ENCODE measurements at regions not wholly inside any gene's neighbourhood (a gene's known extent, or its start where the extent isn't known, plus 50 kb on each side); places are given as distances from the start of the nearest gene placed in this dataset.
A peak's percentile ranks its signal among the peaks of the same experiment; 100 is the strongest.

GRCh38 chr15:45743426-45744235 is 108.8 kb downstream of the SQOR start:
- FAIRE-seq (no peak), DNase-seq (ENCODE audit: low spot score in 2 of 2) (no peak)

DNA sequence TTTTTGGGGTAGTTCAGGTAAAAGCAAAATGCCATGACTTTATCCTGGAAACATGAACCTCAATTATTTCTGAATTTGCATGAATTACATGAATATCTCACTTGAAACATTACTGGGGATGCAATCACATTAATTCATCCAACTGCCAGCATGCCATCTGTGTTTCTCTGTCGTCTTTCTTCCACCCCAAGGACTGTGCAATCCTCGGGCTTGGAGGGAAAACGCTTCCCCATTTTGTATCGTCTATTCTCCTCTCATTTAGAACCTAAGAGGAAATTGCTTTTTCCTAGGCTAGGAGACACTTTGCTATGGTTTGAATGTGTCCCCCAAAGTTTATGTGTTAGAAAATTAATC is 109.4 kb downstream of the SQOR start:
- FAIRE-seq: no peak

GRCh38 chr15:45747426-45747825 is 112.6 kb downstream of the SQOR start:
- FAIRE-seq: no peak
- DNase-seq (ENCODE audit: low spot score in 2 of 2): no peak

More for the DNA sequence above, 109.4 kb downstream of the SQOR start:
- no peak for DNase-seq (ENCODE audit: low spot score in 2 of 2)

DNA sequence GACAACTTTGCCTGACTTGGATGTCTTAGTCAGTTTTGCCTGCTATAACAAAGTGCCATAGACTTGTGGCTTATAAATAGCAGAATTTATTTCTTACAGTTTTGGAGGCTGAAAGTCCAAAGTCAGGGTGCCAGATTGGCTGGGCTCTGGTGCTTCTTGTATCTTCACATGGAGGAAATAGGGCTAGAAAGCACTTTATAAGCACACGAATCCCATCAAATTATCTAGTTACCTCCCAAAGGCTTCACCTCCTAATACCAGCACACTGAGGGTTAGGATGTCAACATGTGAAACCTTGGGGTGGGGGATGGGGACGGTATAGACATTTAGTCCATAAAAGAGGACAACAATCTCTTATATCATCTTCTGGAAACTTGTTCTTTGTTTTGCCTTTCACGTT is 116.8 kb downstream of the SQOR start:
- DNase-seq (ENCODE audit: low spot score in 2 of 2): no peak
- no peak for FAIRE-seq

DNA sequence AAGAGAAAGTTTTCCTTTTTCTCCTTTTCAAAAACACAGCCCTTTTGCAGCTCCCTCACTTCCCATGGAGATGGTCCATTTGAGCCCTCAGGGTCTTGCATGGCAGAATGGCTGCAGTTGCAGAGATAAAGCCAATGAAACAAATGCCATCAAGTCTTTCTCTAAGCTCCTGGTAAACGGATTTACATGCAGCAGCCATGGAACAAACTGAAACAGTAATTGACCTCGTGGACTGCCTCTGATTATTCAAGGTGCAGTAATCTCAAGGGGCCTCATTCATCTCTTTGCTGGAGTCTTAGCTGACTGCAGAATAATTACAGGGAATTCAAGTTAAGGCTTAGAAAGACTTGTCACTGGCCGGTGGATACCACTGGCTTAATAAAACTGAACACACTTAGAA is 125.1 kb downstream of the SQOR start:
- FAIRE-seq: no peak

DNA sequence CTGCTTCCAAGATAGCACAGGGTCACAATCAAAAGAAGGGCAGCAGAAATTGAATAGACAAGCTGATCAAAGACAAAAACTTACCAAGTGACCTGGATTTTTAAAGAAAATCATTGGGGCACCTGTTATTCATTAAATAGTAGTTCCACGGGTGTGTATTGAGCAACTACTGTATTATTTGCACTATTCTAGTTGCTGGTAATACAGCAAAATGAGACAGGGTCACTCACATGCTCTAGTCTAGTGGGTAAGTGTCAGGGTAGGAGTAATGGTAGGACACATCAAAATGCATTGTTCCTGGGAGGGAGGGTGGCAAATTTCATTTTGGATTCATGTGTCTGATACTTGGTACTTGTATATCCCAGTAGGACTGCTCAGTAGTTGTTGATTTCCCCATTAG is 127.9 kb downstream of the SQOR start:
- DNase-seq (ENCODE audit: low spot score in 2 of 2) (no peak), FAIRE-seq (no peak)

More for the DNA sequence above, 125.1 kb downstream of the SQOR start:
- no peak for DNase-seq (ENCODE audit: low spot score in 2 of 2)

- no peak for FAIRE-seq
- DNase-seq (ENCODE audit: low spot score in 2 of 2): no peak
Observed at GRCh38 chr15:45763170-45763869, 128.5 kb downstream of the SQOR start.

- no peak for DNase-seq (ENCODE audit: low spot score in 2 of 2)
- no peak for FAIRE-seq
Observed at GRCh38 chr15:45773149-45773548, 138.3 kb downstream of the SQOR start.

DNA sequence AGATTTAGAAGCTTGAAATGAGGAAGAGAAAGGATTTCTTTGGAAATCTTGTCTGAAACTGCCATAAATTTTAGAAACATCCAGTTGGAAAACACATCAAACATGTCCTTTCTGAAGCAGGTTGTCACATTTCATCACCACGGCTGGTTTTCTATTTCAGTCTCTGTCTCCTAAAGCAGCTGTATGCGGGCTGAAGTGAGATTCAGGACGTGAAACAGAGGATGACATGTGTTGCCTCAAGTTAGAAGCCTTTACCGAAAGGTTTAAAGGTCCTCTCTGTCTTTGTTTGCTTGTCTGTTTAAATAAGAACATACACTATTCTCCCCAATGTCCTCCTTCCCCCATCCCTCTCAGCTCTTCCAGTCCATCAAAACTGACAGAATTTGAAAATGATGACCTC is 141.9 kb downstream of the SQOR start:
- FAIRE-seq (no peak), DNase-seq (ENCODE audit: low spot score in 2 of 2) (no peak)

- DNase-seq (ENCODE audit: low spot score in 2 of 2) (no peak), FAIRE-seq (no peak)
Observed at GRCh38 chr15:45777781-45778180, 143.0 kb downstream of the SQOR start.

GRCh38 chr15:45780352-45780751 is 145.5 kb downstream of the SQOR start:
- DNase-seq (ENCODE audit: low spot score in 2 of 2) (no peak), FAIRE-seq (no peak)

DNA sequence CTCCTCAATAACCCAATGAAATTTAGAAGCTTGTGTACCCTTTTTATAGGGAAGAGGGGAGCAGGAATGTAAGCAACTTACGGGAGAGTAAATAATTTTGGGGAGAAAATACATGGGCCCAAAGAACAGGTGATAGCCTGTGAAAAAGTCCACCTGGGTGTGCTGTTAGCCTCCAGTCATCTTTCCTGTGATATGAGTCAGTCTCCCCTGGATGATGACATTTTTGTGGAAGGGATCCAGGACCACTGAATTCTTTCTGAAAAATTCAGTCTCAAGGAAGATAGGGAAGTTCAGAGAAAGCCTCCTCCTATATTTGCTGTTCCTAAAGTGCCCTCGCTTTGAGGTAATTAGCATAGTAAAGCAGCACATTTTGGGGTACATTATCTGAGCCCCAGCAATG is 149.8 kb downstream of the SQOR start:
- FAIRE-seq: no peak

GRCh38 chr15:45785897-45786296 is 151.1 kb downstream of the SQOR start:
- no peak for DNase-seq (ENCODE audit: low spot score in 2 of 2)

More for the DNA sequence above, 149.8 kb downstream of the SQOR start:
- DNase-seq (ENCODE audit: low spot score in 2 of 2): no peak

DNA sequence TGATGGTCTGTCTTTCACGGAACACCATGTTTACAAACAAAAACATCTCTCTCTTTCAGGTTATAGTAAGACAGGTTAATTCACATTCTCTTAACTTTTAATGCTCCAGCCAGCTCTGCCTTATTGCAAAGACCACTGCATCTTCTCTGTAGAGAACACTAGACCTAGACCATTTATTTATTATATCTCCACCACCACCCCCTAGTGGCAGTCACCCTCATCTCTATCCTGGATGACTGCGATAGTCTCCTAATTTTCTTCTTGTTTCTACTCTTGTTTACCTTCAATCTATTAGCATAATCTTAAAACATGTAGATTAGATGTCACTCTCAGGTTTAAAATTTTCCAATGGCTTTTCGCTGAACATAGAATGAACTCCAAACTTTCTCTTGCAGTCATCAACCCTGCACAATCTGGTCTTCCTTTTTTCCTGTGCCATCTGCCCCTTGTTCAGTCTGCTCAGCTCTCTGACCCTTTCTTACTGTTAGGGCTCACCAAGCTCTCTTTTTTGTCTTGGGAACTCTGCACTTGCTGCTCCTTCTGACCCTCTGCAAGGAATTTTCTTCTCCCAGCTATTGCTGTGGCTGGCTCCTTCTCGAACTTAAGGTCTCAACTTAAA is 155.6 kb downstream of the SQOR start:
- FAIRE-seq (no peak), DNase-seq (ENCODE audit: low spot score in 2 of 2) (peak in 1 of 2 donors; percentile 9)

More at GRCh38 chr15:45785897-45786296, 151.1 kb downstream of the SQOR start:
- no peak for FAIRE-seq

- FAIRE-seq (no peak), DNase-seq (ENCODE audit: low spot score in 2 of 2) (no peak)
Observed at GRCh38 chr15:45794304-45794703, 159.5 kb downstream of the SQOR start.

DNA sequence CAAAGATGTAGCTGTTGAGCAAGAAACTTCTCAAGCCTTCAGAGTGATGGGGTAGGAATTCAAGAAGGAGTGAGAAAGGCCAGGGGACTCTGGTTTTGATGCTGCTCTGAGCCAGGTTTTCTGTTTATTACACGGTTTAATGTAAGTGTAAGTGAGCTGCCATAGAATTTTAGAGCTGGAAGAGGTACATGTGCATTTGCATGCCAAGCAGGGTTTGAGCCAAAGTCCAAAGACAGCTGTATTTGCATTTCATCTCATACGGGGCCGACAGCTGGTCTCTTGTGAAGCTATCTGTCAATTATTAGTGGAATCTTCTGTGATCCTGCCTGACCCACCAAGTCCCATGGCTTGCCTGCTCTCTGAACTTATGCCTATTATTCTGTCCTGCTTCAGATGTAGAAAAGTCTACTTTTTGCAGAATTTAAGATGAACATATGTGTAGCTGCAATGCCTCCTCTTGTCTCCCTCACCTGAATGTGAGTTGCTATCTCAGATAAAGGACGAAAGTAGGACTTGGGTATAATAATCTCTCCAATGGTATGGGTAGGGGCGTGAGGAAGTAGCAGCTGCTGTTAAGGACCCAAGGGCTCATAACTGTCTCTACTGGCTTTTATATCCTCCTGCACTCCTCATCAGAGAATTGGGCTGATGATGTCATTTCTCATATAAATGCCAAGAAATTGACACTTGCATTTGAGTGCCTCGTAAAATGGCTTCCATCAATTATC is 160.0 kb downstream of the SQOR start:
- DNase-seq (ENCODE audit: low spot score in 2 of 2) (no peak), FAIRE-seq (no peak)

GRCh38 chr15:45795440-45796069 is 160.7 kb downstream of the SQOR start:
- DNase-seq (ENCODE audit: low spot score in 2 of 2) (no peak), FAIRE-seq (no peak)

DNA sequence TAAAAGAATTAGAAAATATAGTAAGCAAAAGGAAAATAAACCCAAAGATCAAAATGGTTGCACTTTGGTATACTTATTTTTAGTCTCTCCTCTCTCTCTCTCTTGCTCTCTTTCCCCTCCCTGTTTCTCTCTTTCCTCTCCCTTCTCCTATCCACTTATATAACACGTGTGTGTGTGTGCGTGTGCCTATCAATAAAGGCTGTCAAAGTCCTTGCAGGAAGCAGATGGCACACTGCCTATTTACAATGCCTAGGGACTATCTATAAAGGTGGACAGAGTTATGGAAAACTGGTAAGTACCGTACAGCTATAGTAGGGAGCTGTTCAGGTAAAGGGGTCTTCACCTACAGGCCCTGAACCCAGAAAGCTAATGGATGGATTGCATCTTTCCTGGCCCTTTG is 161.6 kb downstream of the SQOR start:
- FAIRE-seq (no peak), DNase-seq (ENCODE audit: low spot score in 2 of 2) (no peak)

DNA sequence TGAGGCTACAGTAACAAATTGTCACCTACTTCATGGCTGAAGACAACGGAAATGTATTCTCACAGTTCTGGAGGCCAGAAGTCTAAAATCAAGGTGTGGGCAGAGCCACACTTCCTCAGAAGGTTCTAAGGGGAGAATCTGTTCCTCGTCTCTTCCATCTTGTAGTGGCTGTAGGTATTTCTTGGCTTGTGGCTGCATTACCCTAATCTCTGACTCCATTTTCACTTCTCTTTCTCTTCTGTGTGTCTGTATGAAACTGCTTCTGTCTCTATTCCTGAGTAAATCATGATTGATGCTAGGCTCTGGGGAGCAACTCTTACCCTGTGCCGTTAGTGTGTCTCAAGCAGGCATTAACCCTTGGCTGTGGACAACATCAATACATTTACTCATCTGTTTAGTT is 164.7 kb downstream of the SQOR start:
- DNase-seq (ENCODE audit: low spot score in 2 of 2) (no peak), FAIRE-seq (no peak)

DNA sequence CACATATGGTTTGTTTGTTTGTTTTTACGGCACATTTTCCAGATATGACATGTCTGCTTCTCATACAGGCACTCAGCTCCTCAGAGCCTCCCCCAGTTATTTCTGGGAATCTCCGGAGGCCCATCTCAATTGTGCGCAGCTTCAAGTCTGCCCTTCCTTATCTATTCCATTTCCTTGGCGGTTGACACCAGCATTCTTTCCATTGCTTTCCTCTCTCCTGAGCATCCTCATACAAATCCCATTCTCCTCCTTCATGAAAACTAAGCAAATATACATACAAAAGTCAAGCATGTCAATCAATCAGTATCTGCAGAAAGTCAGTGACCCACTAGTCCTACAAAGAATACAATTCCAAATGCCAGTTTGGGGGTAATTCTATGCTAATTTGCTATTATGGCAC is 166.7 kb downstream of the SQOR start:
- no peak for FAIRE-seq
- no peak for DNase-seq (ENCODE audit: low spot score in 2 of 2)
